HG02610 (cell line): ENCODE measurements at regions not wholly inside any gene's neighbourhood (a gene's known extent, or its start where the extent isn't known, plus 50 kb on each side); places are given as distances from the start of the nearest gene placed in this dataset.

Experiments
- ATAC-seq: cut with Tn5 transposase; IDR thresholded peaks from one replicate; pipeline ENCODE4 v1.9.1; 2021; ENCODE audit warnings: mild to moderate bottlenecking, moderate library complexity; ENCODE audit not compliant: unreplicated experiment

DNA sequence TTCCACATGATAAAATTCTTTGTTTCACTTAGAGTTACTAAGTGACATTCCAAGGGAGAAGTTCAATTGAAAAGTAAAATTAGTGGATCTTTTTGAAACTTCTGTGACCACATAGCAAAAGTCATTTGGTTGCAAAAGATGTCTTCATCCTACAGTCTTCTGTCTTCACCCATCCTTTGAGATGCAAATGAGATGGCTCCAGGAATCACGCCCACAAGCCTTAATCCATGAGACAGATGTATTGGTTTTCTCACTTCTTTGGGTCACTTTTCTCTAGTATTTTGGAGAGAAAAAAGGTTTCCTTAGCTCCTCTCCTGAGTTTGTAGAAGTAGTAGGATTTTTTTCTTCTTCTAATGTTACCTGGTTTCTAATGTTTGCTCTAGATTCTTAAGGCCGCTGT lies 259.5 kb upstream of the SLC10A2 start:
- ATAC-seq: no peak

DNA sequence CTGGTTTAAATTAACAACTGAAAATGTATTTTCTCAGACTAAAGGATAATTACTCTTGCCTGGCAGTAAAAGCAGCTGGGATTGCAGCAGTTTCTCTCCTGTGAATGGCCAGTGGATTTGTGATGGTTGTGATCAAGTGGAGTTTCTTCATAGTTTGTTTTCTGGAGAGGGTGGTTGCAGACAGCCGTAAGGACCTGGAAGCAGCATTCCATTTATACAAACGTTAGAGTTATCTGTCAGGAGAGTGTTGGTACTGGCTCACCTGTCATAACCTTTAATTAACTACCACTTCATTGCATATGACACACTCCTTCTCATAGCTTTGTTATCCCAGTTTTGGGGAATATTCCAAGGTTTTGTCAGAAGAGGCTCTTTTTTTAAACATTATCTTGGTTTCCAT lies 258.4 kb upstream of the SLC10A2 start:
- no peak for ATAC-seq

DNA sequence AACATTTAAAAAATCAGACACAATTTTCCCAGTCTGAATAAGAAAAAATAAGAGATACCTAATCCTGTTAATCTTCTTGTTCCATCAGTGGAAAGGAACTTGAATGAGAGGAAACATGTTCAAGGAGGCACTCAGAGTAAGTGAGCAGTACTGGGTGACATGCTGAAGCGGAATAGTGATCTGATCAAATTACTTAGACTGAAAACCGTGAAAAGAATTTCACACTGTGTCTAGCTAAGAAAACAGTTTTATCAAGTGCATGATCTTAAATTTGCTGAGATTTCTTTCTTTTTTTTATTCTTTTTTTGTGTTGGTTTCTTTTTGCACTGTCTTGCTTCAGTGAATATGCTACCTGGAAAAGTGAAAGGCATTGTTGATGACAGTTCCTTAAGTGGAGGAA lies 249.5 kb upstream of the SLC10A2 start:
- ATAC-seq: no peak

DNA sequence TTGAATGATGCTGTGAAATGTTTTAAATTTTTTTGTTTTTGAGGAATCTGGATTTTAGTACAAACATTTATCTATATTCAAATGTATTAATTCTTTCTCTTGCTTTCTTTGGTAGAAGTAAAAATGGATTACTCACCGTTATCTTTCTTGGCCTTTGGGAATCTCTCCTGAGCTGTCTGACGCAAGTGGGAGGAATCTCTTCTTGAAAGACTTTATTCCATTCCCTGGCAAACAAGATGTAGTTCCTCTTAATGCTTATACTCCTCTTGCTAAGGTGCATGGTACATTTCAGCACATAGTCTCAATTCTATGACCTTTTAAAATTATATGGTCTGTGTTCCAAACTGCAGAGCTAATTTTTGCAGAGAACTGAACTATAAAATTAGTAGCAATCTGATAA lies 246.2 kb upstream of the SLC10A2 start:
- ATAC-seq: no peak

DNA sequence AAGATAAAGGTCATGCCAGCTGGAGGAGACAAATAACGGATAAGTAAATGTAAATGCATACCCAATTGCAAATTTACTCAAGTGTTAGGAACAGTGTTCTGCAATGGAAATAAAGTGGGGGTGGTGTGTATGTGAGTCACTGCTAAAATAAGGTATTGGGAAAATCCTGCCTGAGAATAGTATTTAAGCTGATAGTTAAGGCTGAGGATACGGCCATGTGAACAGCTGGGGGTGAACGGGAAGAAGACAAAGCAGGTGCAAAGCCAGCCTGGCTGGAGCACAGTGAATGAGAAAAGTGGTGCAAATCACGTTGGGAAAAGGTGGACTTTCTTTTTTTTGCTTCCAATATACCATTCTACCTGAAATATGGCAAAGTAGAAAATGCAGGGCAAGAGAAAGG lies 242.4 kb upstream of the SLC10A2 start:
- ATAC-seq: no peak

DNA sequence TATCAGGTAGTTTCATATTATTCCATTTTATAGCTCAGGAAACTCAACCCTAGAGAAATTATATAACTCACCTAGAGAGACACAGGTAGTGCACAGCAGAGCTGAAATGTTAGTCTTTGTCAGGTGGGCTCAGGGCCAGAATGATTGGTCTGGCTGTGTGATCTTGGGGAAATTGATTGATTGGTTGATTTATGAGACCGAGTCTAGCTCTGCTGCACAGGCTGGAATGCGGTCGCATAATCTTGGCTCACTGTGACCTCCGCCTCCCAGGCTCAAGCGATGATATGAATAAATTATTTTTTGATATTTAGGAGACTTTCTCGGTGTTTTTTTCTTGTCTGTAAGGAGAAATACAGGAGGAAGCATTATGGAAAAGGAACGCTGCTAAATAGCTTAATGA lies 239.9 kb upstream of the SLC10A2 start:
- no peak for ATAC-seq

DNA sequence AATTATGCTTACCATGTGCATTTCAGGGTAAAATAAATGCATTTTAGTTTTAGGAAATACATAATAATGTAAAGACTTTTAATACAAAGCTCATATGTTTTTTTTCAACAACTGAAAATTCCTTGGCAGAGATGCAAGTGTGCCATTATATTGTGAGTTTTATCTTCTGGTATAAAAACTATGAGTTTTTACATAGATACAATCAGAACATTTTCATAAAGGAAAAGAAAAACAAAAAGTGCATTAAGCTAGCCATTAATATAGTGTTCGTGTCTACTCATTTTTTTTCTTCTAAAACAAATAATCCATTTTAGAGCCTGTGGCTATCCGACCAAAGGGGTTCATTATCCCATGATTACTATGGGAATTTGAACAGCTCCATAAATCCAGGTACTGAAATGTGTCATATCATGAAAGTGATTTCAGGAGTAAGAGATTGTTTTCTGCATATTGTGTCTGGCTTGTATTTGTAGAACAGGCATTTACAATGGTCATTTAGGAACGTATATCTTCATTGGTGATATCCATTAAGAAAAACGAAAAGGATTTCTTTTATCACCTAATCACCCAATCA lies 236.9 kb upstream of the SLC10A2 start:
- no peak for ATAC-seq

DNA sequence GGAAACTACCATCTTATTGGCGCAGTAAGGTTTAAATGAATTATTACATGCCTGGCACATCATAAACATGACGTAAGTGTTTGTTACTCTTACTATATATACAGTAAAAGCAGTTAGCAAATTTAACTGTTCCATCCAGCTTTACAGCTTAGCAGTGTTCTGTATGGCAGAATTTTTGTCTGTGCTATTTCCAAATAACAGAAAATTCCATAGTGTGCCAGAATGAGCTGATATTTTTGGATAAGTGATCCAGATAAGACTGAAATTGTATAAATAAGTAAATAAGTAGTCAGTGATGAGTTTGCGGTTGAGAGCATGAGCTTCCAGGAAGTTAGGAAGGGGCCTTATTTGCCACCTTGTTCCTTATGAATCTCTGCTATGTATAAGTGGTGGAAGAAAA lies 236.5 kb upstream of the SLC10A2 start:
- no peak for ATAC-seq

DNA sequence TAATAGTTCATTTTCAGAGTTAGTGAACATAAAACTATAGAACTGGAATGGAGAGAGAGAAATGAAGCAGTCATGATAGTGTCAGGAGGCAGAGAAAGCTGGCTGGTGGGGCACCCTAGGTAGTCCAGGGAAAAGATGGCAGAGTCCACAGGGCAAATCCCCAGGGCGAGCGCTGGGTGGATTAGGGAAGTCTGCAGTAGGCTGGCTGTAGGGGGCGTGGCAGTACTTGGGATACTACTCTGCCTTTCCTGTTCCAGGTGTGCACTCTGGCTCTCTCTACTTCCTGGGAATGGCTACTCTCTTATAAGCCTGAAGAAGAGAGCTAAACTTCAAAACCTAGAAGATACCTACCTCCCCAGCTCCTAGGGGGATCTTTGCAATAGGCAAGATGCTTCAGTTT lies 232.9 kb upstream of the SLC10A2 start:
- ATAC-seq: no peak

DNA sequence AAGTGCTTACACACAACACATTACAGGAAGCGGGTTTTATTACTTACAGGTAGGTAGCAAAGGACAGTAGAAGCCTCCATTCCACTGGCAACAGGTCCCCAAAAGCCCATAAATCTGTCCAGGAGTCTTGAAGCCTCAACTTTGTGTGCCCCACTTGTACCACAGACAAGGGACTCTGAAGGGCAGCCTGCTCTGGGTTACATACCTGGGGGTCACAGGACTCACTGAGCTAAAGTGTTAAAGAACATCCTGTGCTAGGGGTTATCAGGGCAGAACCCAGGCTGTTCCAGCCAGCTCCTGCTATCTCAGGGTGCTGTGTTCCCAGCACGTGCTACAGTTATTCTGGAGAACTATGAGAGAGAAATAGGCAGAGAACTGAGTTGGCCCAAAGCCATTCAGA lies 230.9 kb upstream of the SLC10A2 start:
- no peak for ATAC-seq

DNA sequence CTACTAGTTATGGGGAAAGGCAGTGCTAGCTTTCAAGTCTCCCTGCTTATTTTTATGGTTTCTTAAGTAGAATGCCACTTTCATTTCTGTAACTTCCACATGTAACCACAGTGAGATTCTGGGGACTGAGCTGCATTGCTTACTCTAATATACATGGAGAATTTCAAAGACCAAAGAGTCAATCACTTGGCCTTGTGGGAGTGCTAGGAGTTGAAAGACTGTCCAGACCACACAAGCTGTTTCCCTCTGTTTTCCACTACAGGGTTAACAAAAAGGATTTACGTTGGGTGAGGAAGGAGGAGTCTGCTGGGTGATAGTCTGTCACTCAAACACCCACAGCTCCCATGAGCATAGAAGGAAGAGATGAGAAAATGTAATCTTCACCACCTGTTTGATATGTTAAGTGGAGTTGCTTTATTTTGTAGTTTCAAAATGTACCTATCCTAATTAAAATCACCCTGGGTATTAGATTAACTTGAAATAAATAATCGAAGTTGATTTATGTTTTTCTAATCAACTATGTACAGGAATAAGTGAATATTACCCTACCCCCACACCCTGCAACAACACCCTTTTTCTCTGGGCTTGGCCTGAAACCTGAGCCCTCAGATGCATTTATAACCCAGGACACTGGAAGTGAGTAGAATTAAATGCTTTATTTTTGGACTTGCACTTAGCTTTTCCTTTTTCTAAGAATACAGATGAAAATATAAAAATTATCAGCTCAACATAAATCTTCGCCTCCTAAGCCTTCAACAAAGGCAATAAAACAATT lies 225.8 kb upstream of the SLC10A2 start:
- ATAC-seq: peak; percentile 42

DNA sequence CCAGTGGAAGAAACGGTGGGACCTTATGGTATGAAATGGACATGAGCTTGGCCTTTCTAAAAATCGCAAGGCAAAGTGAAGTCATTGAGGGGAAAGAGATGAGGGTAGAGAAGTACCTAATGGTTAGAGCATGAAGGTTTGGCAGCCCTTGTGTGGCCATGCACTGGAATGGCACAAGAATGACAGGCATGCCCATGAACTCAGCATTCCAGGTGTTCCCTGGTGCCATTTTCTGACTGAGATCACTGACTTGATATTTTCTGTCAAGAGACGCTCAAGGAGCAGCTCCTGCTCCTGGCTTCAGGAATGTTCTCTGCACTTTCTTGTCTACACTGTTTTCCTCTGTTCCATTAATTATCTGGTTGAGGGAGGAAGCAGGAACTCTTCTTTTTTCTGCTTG lies 225.0 kb upstream of the SLC10A2 start:
- no peak for ATAC-seq

DNA sequence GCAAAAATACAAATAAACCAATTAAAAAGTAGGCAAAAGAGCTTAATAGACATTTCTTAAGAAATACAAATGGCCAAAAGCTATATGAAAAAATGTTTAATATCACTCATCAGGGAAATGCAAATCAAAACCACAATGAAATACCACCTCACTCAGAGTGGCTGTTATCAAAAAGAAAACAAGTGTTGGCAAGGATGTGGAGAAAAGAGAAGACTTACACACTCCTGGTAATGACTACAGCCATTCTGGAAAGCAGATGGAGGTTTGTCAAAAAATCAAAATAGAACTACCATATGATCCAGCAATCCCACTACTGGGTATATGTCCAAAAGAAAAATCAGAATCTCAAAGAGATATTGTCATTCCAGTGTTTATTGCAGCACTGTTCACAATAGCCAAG lies 223.5 kb upstream of the SLC10A2 start:
- no peak for ATAC-seq

DNA sequence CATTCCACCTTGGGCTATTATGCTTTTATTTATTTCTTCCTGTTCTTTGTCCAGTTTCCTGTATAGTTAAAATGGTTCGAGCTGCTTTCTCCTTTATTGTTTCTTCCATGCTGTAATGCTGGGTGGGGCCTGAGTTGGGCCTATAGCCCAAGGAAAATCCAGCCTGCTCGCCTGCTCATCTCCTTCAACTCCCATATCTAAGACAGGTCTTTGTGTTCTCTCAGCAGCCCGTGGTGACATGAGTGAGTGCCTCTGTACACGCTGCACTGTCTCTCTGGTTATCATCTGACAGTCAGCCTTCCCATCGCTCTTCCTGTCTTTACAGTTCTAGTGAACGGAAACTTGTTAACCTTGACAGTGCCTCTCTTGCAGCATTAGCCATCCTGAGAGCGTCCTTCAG lies 221.9 kb upstream of the SLC10A2 start:
- peak; percentile 9 for ATAC-seq

DNA sequence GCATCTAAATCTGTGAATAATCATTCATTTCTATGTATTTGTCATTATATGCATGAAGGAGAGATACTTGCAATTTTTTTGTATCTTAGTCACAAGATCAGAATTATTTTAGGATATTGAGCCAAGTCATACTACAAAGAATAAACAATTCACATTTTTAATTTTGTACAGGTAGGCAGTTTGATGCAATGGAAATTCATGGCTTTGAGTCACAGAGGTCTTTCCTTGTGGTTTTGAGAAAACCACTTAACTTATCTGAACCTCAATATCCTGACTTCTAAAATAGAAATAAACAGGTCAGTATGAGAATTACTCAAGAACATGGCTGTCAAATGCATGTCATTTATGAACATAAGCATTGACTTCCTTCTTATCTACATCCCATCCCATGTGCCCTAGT lies 221.4 kb upstream of the SLC10A2 start:
- peak; percentile 39 for ATAC-seq

DNA sequence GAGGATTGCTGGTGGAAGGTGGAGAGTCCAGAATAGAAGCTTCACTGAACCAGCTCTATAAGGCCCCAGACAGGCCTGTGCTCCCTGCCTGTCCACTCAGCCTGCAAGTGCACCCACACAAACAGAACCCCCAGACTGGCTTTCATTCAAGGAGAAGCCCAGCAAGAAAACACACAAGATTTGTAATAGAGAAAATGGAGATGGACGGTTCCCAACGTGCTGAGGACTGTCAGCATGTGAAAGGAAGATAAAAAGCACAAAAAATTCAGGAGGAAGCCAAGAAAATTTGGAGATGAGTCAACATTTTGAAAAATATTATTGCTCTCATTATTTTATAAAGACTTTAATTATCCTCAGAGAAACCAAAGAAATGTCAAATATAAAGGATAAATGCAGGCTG lies 218.2 kb upstream of the SLC10A2 start:
- ATAC-seq: no peak

DNA sequence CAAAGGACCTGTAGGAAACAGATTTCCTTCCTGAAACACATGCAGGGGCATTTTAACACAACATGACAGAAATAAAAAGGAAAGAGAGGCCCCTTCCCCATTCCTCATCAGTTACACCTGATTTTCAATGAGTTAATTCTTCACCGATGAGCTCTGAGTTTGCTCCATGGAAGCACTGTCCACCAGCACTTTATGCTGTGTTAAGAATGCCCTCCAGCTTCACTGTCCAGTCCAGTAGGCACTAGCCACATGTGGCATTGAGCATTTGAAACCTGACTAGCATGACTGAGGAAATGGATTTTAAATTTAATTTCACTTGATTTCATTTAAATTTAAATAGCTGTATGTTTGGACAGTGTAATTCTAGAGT lies 217.2 kb upstream of the SLC10A2 start:
- no peak for ATAC-seq

DNA sequence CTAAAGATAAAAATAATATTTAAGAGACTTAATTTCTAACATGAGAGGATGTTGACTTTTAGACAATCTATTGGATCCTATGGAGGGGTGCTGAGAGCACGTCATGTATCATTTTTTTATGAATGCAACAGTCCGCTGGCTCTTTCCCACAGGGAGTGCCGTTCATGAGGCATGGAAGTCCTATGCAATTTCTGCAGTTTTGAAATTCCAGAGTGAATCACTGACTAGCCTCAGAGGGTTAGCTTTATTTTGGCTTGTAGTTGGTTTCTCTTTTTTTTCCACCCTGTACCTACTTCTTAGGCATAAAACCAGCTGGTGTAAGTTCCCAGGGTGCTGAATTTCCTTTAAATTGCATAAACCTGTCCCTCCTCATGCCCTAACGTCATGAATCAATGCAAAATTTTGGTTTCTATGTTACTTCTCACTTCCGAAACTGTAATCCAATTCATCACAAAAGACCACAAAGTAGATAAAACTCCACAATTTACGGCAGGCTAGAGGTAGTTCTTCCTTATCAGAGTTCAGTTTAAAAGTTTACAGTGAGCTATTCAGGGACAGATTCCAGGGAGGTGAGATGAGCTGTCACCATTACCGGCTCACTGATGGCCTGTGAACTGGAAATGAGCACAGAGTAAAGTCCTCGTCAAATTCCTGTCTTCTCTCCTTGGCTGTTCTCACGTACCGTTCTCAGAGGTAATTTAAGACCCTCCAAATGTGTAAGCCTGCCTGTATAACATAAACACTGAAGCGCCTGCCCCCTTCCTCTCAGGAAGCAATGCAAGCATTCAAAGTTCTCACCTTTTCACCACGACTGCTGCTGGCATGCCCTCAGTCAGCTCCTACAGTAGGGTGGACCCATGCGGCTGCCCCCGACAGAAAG lies 216.6 kb upstream of the SLC10A2 start:
- peak; percentile 46 for ATAC-seq

DNA sequence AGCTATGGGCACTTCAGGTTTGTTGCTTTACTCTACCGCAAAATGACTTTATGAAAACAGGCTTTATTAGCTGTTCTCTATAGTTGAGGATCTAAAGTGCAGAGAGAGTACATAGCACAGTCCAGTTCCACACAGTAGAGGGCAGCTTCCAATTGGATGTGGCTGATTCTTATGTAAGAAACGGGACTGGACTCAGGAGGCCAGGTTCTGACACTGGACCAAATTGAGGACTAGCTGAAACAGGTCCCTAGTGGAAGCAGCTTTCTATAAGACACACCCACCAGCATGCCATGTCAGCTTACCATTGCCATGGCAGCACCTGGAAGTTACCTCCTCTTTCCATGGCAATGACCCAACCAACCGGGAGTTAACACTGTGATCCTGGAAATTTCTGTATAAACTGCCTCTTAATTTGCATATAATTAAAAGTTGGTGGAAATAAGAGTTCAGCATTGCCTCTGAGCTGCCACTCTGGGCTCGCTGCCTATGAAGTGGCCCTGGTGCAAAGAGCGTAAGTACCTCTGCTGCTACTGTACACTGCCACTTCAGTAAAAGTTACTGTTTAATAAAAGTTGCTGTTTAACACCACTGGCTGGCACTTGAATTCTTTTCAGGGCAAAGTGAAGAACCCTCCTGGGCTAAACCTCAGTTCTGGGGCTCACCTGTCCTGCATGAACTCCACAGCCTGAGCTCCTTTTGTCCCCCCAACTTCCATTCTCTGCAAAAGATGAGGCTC lies 211.9 kb upstream of the SLC10A2 start:
- ATAC-seq: no peak

DNA sequence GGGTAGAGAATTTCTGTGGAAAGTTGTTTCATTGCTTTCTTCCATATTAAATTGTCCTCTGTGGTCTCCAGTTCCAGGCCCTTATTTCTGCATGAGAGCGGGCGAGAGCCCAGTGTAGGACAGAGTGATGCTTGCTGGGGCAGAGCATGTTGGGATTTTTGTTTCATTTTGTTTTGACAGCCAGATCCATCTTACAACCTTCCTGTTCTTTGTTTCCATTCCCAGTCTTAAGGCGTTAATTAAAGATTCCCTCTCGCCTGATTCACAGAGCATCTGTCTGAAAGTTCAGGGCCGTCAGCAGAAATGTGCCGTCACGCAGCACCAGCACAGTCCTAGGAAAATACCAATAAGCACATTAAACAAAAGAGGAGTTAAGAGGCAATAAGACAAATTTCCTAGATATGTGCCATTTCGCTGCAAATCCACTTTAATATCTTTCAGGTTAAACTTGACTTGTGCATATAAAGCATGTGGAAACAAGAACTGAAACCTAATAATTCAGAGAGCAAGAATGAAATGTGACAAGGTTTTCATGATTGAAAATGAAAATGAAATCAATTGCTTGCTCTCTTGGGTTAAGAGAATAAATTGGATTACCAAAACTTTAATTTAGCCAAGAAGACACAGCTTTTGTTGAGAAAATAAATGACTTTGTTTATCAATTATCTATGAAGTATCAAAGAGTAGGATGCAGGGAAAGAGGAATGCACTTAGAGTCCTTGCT lies 210.7 kb upstream of the SLC10A2 start:
- peak; percentile 80 for ATAC-seq

DNA sequence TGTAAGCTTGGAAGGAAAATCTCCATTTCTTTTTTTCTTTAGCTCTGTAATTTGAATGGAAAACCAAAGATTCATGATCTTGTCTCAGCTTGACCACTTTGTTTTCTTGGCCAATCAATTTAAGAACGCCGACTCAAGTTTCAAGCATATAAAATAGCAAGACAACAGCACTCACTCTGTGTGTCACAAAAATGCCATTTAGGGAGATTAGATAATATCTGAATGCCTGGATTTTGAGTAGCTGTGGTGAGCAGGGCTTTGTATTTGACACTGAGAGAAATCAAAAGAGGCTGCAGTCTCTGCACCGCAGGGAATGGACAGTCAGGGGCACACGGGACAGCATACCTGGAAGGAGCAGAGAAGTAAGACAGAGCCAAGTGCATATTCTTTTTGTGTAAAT lies 209.5 kb upstream of the SLC10A2 start:
- ATAC-seq: no peak
